ENCODE measurements at regions not wholly inside any gene's neighbourhood (a gene's known extent, or its start where the extent isn't known, plus 50 kb on each side); places are given as distances from the start of the nearest gene placed in this dataset.

- H3K36me3 Mint-ChIP-seq = no peaks in the 10 kb centered on the region
- H3K27me3 Mint-ChIP-seq = peaks cover 7 to 9% of the 10 kb centered on the region in 2 donors
- DNase-seq (no peak), ATAC-seq (replicated peaks) (no peak)
- no peak overlapping the region for H3K27ac Mint-ChIP-seq
- no peak overlapping the region for H3K4me3 Mint-ChIP-seq
- peaks cover 7 to 15% of the 10 kb centered on the region in 2 donors for H3K9me3 Mint-ChIP-seq
- H3K4me1 Mint-ChIP-seq = no peaks in the 10 kb centered on the region
Measured at GRCh38 chr13:111857846-111858560, 208.9 kb upstream of the SOX1 start.

- Mint-ChIP-seq H3K27me3 (peaks cover 7 to 9% of the 10 kb centered on the region in 2 donors), H3K36me3 (no peaks in the 10 kb centered on the region), H3K27ac (no peak overlapping the region), H3K4me1 (no peaks in the 10 kb centered on the region), H3K9me3 (peaks cover 7 to 15% of the 10 kb centered on the region in 2 donors), H3K4me3 (no peak overlapping the region)
- no peak for ATAC-seq (replicated peaks)
- DNase-seq = no peak
Measured at GRCh38 chr13:111858571-111858970, 208.4 kb upstream of the SOX1 start.

- peaks cover 7 to 9% of the 10 kb centered on the region in 2 donors for H3K27me3 Mint-ChIP-seq
- H3K27ac Mint-ChIP-seq = no peak overlapping the region
- H3K9me3 Mint-ChIP-seq = peaks cover 7 to 15% of the 10 kb centered on the region in 2 donors
- no peak overlapping the region for H3K4me3 Mint-ChIP-seq
- no peaks in the 10 kb centered on the region for H3K4me1 Mint-ChIP-seq
- ATAC-seq (replicated peaks) (no peak), DNase-seq (no peak)
- no peaks in the 10 kb centered on the region for H3K36me3 Mint-ChIP-seq
Measured at GRCh38 chr13:111859354-111860230, 207.4 kb upstream of the SOX1 start.

- no peak overlapping the region for H3K4me3 Mint-ChIP-seq
- no peak overlapping the region for H3K27ac Mint-ChIP-seq
- ATAC-seq (replicated peaks) = no peak
Measured at GRCh38 chr13:111860231-111860552, 206.8 kb upstream of the SOX1 start.

GRCh38 chr13:111861319-111861718 lies 205.6 kb upstream of the SOX1 start:
- no peak for ATAC-seq (replicated peaks)
- Mint-ChIP-seq H3K9me3 (peaks cover 7 to 15% of the 10 kb centered on the region in 2 donors), H3K27me3 (peaks cover 7 to 9% of the 10 kb centered on the region in 2 donors), H3K4me3 (no peak overlapping the region), H3K36me3 (no peaks in the 10 kb centered on the region), H3K4me1 (no peaks in the 10 kb centered on the region), H3K27ac (peak overlapping the region; percentile 32)
- no peak for DNase-seq

More at GRCh38 chr13:111860231-111860552, 206.8 kb upstream of the SOX1 start:
- DNase-seq = no peak
- peaks cover 7 to 15% of the 10 kb centered on the region in 2 donors for H3K9me3 Mint-ChIP-seq
- no peaks in the 10 kb centered on the region for H3K36me3 Mint-ChIP-seq
- H3K4me1 Mint-ChIP-seq = no peaks in the 10 kb centered on the region
- peaks cover 7 to 9% of the 10 kb centered on the region in 2 donors for H3K27me3 Mint-ChIP-seq

GRCh38 chr13:111861766-111862366 lies 205.1 kb upstream of the SOX1 start:
- DNase-seq (no peak), ATAC-seq (replicated peaks) (no peak)
- no peaks in the 10 kb centered on the region for H3K4me1 Mint-ChIP-seq
- H3K27ac Mint-ChIP-seq = peak overlapping the region; percentile 32
- H3K4me3 Mint-ChIP-seq = no peak overlapping the region
- peaks cover 7 to 9% of the 10 kb centered on the region in 2 donors for H3K27me3 Mint-ChIP-seq
- H3K36me3 Mint-ChIP-seq = no peaks in the 10 kb centered on the region
- peaks cover 7 to 14% of the 10 kb centered on the region in 2 donors for H3K9me3 Mint-ChIP-seq

- H3K27me3 Mint-ChIP-seq = peaks cover 0 to 3% of the 10 kb centered on the region in 2 donors
Measured at GRCh38 chr13:111862836-111863815, 203.8 kb upstream of the SOX1 start.

GRCh38 chr13:111864566-111864965 lies 202.4 kb upstream of the SOX1 start:
- no peak for DNase-seq
- Mint-ChIP-seq H3K9me3 (peaks cover 17 to 24% of the 10 kb centered on the region in 2 donors), H3K27me3 (peaks cover 0 to 3% of the 10 kb centered on the region in 2 donors), H3K36me3 (no peaks in the 10 kb centered on the region), H3K27ac (no peak overlapping the region), H3K4me3 (no peak overlapping the region), H3K4me1 (no peaks in the 10 kb centered on the region)
- ATAC-seq (replicated peaks) = no peak

More at GRCh38 chr13:111862836-111863815, 203.8 kb upstream of the SOX1 start:
- DNase-seq = no peak
- H3K36me3 Mint-ChIP-seq = no peaks in the 10 kb centered on the region
- no peak for ATAC-seq (replicated peaks)
- no peak overlapping the region for H3K4me3 Mint-ChIP-seq
- peaks cover 12 to 20% of the 10 kb centered on the region in 2 donors for H3K9me3 Mint-ChIP-seq
- no peak overlapping the region for H3K27ac Mint-ChIP-seq
- H3K4me1 Mint-ChIP-seq = no peaks in the 10 kb centered on the region

GRCh38 chr13:111865046-111865445 lies 201.9 kb upstream of the SOX1 start:
- Mint-ChIP-seq H3K27ac (no peak overlapping the region), H3K27me3 (peaks cover 0 to 3% of the 10 kb centered on the region in 2 donors), H3K9me3 (peaks cover 17 to 24% of the 10 kb centered on the region in 2 donors), H3K4me3 (no peak overlapping the region), H3K36me3 (no peaks in the 10 kb centered on the region), H3K4me1 (no peaks in the 10 kb centered on the region)
- ATAC-seq (replicated peaks) (no peak), DNase-seq (no peak)

GRCh38 chr13:111865826-111866225 lies 201.1 kb upstream of the SOX1 start:
- Mint-ChIP-seq H3K4me3 (no peak overlapping the region), H3K27me3 (no peaks in the 10 kb centered on the region), H3K4me1 (no peaks in the 10 kb centered on the region), H3K27ac (no peak overlapping the region), H3K9me3 (peaks cover 14 to 18% of the 10 kb centered on the region in 2 donors), H3K36me3 (no peaks in the 10 kb centered on the region)
- no peak for DNase-seq
- ATAC-seq (replicated peaks) = no peak

- Mint-ChIP-seq H3K4me3 (no peak overlapping the region), H3K27me3 (no peaks in the 10 kb centered on the region), H3K9me3 (peaks cover 14 to 16% of the 10 kb centered on the region in 2 donors), H3K36me3 (no peaks in the 10 kb centered on the region), H3K4me1 (no peaks in the 10 kb centered on the region), H3K27ac (no peak overlapping the region)
- no peak for ATAC-seq (replicated peaks)
- no peak for DNase-seq
Measured at GRCh38 chr13:111866731-111867245, 200.2 kb upstream of the SOX1 start.

- Mint-ChIP-seq H3K4me1 (no peaks in the 10 kb centered on the region), H3K27ac (no peak overlapping the region), H3K4me3 (no peak overlapping the region), H3K27me3 (peaks cover 3 to 6% of the 10 kb centered on the region in 2 donors), H3K36me3 (no peaks in the 10 kb centered on the region), H3K9me3 (peaks cover 14 to 16% of the 10 kb centered on the region in 2 donors)
- no peak for DNase-seq
- no peak for ATAC-seq (replicated peaks)
Measured at GRCh38 chr13:111867657-111868056, 199.3 kb upstream of the SOX1 start.

GRCh38 chr13:111868716-111869115 lies 198.2 kb upstream of the SOX1 start:
- Mint-ChIP-seq H3K9me3 (peaks cover 14 to 16% of the 10 kb centered on the region in 2 donors), H3K4me1 (no peaks in the 10 kb centered on the region), H3K36me3 (no peaks in the 10 kb centered on the region), H3K27ac (no peak overlapping the region), H3K27me3 (peaks cover 3 to 6% of the 10 kb centered on the region in 2 donors), H3K4me3 (no peak overlapping the region)
- ATAC-seq (replicated peaks) = no peak
- no peak for DNase-seq
